Fibroblast of villous mesenchyme (primary cell): ENCODE measurements at regions not wholly inside any gene's neighbourhood (a gene's known extent, or its start where the extent isn't known, plus 50 kb on each side); places are given as distances from the start of the nearest gene placed in this dataset.

ENCODE experiments used
- DNase-seq: peaks from one replicate; pipeline ENCODE4 v3.0.0-alpha.2; 2010; ENCODE audit warnings: low read depth
- H3K4me3 ChIP-seq: 2 replicates; pipeline ENCODE4 v1.5.1; 2011; ENCODE audit warnings: low read depth, mild to moderate bottlenecking, low read length
- TF ChIP-seq, protein P1 (sequence below): IDR thresholded peaks from 2 replicates; pipeline ENCODE4 v1.5.1; 2012; ENCODE audit warnings: low read depth, mild to moderate bottlenecking, low read length; ENCODE audit not compliant: insufficient read depth

- H3K4me3 ChIP-seq, result no peak overlapping the region
- peak; percentile 77 for DNase-seq
- TF ChIP-seq, protein P1, sequence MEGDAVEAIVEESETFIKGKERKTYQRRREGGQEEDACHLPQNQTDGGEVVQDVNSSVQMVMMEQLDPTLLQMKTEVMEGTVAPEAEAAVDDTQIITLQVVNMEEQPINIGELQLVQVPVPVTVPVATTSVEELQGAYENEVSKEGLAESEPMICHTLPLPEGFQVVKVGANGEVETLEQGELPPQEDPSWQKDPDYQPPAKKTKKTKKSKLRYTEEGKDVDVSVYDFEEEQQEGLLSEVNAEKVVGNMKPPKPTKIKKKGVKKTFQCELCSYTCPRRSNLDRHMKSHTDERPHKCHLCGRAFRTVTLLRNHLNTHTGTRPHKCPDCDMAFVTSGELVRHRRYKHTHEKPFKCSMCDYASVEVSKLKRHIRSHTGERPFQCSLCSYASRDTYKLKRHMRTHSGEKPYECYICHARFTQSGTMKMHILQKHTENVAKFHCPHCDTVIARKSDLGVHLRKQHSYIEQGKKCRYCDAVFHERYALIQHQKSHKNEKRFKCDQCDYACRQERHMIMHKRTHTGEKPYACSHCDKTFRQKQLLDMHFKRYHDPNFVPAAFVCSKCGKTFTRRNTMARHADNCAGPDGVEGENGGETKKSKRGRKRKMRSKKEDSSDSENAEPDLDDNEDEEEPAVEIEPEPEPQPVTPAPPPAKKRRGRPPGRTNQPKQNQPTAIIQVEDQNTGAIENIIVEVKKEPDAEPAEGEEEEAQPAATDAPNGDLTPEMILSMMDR, result no peak
Measured at GRCh38 chr17:77478899-77479298, 338.1 kb downstream of the SEC14L1 start.

DNA sequence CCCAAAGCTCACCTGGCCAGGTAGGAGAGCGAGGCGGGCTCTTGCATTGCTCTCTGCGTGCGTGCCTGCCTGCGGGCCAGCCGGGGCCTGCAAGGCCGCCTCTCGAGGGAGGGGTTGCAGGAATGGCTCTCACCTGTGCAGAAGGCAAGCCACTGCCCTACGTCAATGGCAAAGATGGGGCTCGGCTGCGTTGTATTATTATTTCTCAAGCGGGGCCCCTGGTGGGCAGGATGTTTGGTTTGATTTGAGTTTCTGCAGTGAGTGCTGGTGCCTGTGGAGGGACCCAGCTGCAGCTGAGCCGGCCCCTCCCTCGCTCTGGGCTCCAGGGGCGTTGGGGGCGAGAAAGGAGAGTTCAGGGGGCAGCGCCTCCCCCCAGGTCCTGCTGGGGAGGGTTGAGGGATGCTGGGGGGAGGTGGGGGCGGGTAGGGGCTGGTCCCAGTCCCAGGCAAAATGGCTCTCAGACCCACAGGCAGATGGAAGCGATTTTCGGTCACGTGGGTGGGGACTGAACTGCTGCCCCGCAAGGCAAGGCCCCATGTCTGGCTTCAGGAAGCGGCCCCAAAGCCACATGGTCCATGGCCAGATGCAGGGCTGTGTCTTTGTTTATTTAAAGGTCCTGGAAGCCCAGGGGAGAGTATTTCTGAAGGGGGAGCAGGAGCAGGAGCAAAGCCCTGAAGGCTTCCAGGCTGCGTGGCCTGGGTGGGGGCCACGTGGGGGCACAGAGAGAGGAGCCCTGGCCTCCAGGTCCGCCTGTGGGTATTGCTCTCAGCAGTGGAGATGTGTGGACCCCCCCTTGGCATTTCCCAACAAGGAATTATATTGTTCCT is 338.8 kb downstream of the SEC14L1 start:
- H3K4me3 ChIP-seq, result no peak overlapping the region
- TF ChIP-seq, protein P1, result no peak
- peak; percentile 76 for DNase-seq

GRCh38 chr17:77480199-77480508 is 339.4 kb downstream of the SEC14L1 start:
- no peak for DNase-seq
- TF ChIP-seq, protein P1, result peak; percentile 3
- H3K4me3 ChIP-seq, result no peak overlapping the region

DNA sequence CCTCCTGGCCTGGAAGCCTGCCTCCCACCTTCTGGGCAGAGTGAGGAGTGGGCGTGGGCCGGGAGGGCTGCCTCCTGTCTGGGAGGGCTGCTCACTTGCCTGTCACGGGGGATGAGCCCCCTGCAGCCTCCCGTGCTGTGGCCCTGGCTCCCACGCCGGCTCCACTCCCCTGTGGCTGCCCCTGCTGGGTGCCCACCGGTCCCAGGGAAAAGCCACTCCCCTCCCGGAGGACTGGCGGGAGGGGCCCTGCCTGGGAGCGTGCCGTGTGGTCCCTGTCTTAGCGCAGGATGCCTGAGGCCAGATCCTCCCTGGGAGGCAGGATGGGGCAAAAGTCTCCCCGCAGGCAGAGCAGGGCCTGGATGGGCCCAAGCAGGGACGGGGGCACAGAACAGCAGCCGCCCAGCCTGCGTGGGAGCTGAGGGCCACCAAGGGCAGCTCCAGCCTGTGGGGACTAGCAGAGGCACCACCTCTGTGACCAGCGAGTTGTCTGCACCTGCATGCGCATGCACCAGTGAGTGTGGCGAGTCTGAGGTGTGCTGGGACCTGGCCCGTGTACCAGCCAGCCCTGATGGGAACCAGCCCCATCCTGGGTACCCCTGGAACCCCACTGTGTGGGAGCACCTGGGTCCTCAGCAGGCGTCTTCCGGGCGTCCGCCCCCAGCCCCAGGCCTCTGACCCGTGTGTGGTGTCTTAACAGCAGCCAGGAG is 339.9 kb downstream of the SEC14L1 start:
- no peak overlapping the region for H3K4me3 ChIP-seq
- TF ChIP-seq, protein P1, result no peak
- no peak for DNase-seq

DNA sequence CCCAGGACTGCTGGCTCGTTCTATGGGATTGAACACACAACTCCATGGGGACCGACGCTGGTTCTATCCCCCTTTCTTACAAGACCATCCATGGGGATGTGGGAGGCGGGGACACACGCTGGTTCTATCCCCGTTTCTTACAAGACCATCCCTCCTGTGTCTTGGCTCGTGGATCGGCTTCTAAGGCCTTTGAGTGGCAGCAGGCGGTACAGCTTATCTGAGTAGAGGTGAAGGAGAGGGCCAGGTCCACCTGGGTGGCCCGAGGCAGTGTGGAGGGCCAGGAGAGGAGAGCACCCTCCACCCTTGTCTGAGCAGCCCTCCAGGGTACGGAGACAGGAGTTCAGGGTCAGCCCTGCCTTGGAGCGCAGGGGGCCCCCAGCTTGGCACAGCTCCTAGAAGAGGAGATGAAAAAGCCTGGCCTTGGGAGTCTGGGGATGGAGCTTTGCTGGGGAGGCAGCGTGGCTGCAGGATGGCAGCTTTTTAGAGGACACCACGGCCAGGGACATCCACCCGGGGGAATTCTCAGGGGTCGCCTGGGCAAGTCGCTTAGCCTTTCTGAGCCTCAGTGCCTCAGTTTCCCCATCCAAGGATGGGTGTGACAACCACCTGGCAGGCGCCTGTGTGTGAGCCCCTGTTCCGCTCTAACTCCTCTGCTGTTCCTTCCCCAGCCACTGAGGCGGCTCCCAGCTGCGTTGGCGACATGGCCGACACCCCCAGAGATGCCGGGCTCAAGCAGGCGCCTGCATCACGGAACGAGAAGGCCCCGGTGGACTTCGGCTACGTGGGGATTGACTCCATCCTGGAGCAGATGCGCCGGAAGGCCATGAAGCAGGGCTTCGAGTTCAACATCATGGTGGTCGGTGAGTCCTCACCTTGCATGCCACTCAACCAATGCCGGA is 341.0 kb downstream of the SEC14L1 start:
- DNase-seq, result no peak
- no peak overlapping the region for H3K4me3 ChIP-seq
- TF ChIP-seq, protein P1, result no peak

- no peak overlapping the region for H3K4me3 ChIP-seq
- DNase-seq, result no peak
- TF ChIP-seq, protein P1, result no peak
Measured at GRCh38 chr17:77482375-77483127, 341.8 kb downstream of the SEC14L1 start.
